NCI-H345 (cell line): ENCODE measurements at regions not wholly inside any gene's neighbourhood (a gene's known extent, or its start where the extent isn't known, plus 50 kb on each side); places are given as distances from the start of the nearest gene placed in this dataset.

Experiments
- DNase-seq: peaks from one replicate; lab custom pipeline; 2025; lab: John Stamatoyannopoulos, UW

DNA sequence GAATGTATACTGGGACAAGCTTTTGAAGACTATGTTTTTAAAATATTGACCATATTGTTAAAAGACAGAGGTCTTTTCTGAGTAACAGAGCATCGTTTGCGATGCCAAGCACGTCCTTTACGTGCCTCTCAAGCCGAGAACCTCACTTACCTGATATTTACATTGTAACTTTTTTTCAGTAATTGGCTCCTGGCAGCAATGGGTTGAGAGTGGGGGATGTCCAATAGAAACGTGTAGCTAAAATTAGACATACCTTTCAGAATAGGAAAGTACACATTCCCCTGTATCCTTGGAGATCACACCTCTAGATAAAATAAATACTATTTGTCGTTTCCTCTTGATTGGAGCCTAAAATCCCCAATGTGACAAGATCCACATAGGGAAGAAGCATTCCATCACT lies 222.2 kb upstream of the RGS6 start:
- DNase-seq, result no peak

DNA sequence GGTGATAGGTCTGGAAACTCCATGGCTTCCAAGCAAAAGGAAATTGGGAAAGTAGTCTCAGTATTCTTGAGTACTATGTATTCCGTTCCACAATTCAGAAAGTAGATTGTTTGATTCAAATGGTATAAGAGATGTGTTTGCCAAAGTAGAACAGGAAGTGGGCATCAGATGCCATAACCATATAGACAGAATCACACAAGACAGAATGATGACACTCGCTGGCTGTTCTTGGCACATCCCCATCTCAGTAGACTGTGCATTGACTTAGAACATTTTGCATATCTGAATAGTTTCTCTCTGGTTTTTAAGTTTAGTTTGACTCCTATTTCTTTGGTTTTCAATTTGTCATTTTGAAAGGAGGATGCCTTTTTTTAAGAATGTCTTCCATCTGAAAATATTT lies 221.1 kb upstream of the RGS6 start:
- DNase-seq, result no peak

DNA sequence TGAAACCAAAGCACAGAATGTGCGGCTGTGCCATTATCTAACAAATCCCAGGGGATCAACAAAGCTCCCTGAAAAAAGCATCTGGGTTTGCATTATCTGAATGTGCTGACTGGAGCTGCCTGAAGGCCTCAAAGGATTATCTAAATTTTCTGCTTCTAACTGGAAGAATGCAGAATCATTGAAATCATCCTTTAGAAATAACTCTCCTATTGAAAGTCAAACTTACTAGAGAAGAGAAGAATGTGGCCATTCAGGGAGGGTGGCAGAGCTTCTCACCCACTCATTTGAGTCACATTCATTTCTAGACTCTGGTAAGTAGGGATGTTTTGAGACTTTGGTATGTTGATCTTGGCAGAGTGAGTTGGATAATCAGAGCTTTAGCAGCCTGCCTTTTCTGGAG lies 220.6 kb upstream of the RGS6 start:
- DNase-seq, result no peak

DNA sequence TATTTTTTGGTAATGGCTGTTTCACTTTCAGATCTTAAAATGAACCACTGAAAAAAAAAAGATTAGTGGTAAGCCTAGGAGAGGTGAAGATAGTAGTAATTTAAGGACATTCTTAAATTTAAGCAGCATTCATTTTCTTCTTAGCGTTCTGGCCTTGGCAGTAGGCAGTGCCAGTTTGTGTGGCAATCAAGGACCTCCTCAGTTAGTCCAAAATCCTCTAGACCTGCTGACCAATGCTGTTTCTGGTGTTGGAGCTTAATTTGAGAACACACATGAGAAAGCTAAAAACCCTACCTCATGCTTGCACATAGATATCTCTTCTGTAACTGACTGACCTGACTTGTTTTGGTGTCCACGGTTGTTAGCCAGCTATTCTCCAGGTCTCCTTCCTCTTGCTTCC lies 219.8 kb upstream of the RGS6 start:
- no peak for DNase-seq

DNA sequence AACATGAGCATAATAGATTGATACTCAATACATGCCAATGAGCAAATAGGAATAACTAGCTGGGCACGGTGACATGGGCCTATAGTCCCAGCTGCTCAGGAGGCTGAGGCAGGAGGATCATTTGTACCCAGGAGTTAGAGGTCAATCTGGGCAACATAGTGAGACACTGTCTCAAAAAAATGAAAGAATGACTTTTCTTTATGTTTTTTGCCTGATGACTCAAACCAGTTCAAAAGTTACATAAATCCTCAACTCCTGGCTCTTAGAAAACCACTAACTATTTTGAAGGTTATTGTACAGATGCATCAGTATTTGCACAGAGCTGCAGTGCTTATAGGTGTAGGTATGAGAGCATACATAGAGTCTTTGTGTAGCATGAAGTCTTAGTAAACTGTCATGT lies 219.2 kb upstream of the RGS6 start:
- DNase-seq, result no peak

DNA sequence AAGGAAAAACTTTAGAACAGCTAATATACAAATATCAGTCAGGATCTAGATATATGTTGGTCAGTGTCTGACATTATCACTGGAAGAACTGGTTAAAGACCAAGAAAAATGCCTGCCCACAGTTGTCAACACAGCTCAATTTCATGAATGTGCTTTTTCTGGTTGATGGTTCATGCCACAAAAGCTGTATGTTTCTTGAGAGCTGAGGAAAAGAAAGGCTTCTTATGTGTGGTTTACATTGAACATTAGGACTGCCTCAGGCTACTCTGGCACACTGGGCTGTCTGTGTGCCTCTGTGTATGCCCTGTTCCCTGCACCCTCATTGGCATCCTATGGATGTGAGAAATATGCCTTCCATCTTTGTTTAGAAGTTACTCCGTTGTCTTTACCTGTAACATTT lies 218.8 kb upstream of the RGS6 start:
- no peak for DNase-seq

DNA sequence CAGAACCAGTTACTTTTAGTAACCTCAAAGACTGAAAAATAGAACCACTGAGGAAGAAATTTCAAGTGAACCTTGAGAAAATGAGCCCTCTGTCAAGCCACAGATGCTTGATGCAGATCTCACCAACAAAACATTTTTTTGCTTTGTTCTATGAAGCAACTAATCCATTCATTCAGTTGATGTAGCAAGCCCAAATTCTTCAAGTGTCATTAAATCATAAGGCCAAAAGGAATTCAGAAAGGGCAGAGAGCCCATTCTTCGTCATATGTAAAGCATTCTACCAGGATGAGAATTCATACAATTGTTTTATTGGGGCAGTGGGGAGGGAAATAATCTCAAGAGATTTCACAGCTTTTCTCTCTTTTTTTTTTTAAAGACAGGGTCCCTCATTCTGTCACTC lies 218.0 kb upstream of the RGS6 start:
- DNase-seq, result no peak

DNA sequence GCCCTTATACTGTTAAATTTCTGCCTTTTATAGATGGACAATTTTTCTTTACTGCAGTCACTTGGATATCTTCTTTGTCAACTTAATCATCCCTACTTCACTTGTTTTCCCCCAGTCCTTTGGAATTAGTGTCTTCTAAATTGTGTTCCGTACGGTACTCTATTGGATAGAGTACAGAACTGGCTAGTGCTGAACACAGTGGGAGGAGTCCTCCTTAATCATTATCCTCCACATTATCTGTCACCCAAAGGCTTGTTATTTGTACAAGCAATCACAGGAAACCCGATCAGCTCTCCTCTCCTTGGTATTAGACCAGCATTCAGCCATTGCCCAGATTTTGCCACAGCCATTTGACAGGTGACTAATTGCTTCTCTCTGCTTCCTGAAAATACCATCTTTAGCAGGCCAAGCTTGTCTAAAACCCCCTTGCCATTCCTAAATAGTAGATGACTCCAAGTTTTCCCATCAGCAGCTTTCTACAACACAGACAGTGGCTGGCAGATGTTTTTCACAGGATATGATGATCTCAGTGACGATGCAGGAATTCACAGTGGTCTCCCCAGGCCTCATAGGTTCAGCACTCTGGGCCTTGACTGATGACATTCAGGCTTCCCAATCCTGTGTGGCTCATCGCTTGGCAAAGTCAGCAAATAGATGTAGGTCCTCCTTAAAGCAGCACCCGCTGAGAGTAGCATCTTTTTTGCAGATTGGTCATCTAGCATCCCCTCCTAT lies 216.0 kb upstream of the RGS6 start:
- no peak for DNase-seq

DNA sequence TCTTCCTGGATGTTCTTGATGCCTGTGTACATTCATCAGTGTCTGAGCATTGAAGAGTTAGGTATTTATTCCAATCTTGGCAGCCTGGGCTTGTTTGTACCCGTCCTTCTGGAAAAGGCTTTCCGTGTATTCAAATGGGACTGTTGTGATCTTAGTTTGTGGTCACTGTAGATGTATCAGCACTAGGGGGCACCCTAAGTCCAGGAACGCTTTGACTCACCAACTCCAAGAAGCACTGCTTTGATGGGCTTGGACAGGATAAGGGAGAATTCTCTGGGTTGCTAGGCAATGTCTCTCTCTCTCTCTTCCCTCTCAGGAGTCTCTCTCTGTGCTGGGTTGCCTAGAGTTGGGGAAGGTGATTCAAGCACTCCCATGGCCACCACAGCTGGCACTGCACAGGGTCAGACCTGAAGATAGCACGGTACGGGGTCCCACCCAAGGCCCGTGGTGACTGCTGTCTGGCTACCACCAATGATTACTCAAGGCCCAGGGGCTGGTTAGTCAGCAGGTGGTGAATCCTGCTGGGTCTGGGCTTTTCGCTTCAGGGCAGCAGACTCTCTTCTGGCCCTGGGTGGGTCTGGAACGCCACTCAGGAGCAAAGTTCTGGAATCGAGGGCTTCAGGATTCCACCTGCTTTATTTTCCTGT lies 211.1 kb upstream of the RGS6 start:
- DNase-seq, result peak; percentile 12

DNA sequence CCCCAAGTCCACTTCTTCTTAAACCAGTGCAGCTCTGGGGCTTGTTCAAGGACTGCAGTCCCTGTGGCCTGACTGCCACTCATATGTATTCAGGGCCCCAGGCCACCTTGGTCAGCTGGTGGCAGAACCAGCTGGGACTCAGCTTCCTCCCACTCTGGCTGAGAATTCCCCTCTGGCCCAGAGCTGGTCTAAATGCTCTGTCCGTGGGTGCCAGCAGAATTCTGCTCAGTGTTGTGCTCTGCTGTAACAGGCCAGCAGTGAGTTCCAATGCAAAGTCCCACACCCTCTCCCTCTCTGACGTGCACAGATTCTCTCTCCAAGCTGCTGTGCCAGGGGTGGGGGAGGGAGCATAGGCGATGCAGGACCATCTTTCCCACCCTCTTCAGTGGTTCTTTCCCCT lies 210.4 kb upstream of the RGS6 start:
- DNase-seq, result no peak

DNA sequence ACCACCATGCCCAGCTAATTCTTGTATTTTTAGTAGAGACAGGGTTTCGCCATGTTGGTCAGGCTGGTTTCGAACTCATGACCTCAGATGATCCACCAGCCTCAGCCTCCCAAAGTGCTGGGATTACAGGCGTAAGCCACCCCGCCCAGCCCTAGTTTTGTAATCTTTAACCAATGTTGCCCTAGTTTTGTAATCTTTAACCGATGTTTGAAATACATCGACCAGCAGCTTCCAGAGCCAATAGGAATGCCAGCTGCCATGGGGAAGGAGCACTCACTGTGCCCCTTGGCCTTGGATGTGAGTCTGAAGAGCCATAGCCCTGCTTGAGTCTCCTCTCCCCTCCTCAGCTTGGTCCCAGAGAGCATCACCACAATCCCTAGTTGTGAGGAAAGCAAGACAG lies 209.3 kb upstream of the RGS6 start:
- no peak for DNase-seq

DNA sequence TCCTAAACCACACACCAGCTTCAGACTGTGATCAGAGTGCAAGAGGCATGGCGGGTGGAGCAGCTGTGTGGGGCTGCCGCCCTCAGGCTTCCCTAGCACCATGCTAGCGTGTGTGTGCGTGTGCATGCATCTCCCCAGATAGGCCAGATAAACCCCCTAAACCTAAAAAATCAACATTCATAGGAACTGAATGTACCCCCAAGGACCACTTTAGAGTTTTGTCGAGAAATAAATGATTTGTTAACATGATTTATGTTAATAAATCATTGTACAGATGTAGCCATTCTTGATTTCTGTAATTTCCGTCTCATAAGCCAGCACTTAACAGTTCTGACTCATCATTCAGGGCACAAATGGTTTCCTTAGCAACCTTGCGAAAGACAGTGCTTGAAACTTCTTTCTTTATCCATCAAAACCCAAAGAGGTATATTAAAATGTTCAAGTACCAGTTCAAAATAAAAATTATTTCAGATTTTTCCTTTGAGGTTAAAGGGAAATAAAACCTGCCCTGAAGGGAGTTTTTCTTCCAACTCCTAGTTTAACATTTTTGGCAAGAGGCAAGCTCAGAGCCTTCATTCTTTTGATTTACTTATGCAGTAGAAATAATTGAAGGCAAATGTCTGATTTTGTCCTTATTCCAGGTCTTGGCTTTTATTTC lies 206.2 kb upstream of the RGS6 start:
- DNase-seq, result no peak

DNA sequence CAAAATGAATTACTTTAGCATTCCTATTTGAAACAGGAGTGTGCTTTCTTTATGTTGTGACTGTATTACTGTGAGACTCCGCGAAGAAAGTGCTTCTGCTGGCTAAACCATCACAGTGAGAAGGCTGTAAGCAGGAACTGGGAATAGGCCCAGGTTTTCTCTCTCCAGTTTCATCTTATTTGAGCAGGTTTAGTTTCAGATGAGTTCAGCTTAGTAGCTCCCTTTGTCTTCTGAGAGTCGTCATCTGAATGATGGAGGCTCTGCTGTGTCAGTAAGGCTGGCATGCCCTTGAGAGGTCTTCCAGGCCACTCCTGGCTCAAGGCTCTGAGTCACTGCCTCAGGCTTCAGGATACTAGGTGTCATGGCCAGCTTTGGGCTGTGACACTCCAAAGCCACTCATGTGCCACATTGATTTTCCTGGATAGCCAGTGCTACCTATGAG lies 205.6 kb upstream of the RGS6 start:
- no peak for DNase-seq

DNA sequence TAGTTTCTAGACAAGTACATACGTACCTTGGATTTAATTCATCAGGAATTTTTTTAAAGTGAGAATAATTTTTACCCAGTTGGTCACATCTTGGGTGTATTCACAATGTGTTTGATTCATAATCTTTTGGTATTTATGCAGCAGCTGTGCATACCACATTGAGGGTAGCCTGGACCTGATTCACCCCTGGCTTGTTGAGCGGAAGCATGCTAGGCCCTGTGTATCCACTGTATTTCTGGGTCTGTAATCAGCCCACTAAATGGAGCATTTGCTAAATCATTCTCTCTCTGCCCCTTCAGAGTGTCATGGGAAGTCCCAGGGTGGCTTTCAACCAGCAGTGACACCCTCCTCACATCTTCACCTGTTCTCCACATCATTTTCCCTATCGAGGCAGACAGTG lies 203.8 kb upstream of the RGS6 start:
- DNase-seq, result no peak

DNA sequence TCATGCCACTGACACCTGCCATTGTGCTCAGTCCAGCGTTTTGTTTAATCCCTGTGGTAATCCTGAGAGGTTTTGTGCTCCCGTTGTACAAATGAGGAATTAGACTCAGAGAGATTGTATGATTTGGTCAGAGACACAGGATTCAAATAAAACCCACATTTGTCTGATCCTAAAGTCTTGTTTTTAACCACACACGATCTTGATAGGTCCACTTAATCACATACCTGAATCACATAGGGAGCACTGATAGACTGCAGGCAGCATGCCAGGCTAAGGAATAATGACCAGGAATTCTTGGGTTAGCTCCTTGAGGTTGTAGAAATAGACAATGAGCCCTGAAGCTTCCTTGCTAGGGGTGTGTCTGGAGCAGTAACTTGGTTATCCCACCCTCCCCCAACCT lies 202.6 kb upstream of the RGS6 start:
- no peak for DNase-seq

DNA sequence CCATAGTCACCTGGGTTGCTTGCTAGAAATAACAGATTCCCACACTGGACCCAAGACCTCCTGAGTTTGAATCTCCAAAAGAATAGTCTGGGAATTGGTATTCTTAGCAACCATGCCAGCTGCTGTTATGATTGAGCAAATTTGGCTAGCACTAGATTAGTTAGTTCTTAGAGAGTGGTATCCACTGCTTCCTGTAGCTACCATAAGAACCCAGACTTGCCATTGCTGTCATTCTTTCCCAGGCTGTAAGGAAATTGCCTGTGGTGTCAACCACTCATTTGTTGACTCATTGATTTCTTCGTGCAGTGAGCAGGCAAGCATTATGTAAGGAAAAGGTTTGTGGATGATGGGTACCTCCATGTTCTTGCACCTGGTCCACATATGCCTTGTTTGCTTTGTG lies 201.8 kb upstream of the RGS6 start:
- DNase-seq, result no peak

DNA sequence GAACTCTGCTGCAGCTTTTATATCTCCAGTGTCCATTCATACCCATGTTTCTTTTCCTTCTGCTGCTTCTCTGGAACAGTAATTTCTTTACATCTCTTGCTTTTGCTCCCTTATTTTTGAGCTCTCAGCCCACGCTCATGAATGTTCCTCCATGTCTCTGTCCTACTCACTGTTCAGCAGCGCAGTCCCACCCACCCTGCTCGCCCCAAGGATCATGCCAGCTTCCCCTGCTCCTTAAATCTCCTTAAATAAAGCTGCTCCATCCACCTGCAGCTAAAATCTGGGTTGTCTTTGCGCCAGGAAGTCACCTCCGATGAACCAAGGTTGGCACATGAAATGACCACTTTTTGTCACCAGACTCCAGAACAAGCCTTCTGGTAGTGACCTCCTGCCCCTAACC lies 201.1 kb upstream of the RGS6 start:
- no peak for DNase-seq

DNA sequence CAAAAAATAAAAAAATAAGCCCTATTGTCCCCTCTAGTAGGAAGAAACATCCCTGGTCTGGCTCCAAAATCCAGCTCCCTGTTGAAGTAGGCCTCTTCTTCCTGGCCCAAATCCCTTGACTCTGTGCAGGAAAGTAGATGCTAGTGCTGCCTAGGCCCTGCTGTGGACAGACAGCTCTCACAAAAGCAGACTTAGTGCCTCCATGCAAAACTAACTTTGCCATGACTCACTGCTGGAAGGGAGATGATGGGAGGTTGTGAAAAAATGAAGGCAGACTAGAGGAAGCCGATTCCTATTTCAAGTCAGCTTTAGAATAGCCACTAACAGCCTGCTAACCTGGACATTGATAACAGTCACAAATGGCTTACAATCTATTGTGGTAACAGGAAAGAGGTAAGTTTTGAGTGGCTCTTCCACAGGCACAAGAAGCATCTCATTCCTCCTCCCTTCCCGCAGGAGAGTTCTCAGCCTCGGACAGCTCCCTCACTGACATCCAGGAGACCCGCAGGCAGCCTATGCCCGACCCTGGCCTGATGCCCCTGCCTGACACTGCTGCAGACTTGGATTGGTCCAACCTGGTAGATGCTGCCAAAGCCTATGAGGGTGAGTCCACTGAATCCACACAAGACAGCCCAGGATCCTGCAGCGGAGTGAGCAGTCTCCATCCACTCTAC lies 198.9 kb upstream of the RGS6 start:
- DNase-seq, result no peak

DNA sequence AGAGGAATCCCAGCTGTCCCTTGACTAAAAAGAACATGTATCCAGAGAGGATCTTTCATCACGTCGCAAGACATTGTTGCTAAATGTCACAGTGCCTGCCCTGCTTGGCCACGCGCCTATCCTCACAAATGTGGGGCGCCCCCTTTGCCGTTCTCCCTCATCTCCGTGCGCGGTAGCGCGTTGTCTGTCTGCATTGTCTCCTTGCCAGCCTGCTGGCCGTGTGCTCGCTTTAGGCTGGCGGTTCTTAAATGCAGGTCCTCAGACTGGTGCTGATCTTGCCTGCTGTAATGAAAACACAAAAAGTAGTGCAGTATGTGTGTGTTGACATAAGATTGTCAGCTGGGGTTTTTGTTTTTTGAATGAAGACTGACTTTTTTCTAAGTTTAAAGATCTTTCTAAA lies 198.2 kb upstream of the RGS6 start:
- no peak for DNase-seq

DNA sequence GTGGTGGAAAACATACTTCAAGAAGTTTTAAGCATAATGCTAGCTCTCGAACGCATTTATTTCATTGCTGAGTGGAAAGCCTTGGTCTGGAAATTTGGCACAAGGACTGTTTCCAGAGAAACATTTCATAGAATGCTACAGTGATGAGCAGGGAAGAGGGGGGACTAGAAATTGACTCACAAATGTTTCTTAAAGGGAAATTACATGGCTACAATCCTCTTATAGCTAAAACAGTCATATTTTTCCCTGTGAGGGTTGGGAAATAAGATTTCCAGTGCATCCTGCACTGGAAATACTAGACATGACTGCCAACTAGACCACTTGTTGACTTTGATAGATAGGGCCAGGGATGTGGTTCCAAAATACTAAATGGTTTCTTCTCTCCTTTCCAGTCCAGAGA lies 197.3 kb upstream of the RGS6 start:
- DNase-seq, result no peak

DNA sequence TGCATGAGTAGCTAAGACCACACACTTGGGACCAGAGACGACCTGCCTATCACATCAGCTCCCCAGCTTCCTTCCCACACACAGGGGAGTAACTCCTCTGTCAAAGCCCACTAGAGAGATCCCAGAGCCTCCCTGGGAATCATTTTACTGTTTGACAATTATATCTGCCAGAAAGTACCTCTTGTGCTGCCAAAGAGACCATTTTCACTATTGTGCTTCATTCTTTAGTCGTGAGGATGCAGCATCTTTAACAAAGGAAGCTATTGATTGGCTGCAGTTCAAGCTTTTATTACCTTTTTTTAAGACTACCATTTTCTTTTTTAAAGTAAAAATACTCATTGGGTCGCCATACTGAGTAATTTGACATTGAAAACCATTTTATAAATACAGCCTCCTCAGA lies 194.5 kb upstream of the RGS6 start:
- DNase-seq, result peak; percentile 15

DNA sequence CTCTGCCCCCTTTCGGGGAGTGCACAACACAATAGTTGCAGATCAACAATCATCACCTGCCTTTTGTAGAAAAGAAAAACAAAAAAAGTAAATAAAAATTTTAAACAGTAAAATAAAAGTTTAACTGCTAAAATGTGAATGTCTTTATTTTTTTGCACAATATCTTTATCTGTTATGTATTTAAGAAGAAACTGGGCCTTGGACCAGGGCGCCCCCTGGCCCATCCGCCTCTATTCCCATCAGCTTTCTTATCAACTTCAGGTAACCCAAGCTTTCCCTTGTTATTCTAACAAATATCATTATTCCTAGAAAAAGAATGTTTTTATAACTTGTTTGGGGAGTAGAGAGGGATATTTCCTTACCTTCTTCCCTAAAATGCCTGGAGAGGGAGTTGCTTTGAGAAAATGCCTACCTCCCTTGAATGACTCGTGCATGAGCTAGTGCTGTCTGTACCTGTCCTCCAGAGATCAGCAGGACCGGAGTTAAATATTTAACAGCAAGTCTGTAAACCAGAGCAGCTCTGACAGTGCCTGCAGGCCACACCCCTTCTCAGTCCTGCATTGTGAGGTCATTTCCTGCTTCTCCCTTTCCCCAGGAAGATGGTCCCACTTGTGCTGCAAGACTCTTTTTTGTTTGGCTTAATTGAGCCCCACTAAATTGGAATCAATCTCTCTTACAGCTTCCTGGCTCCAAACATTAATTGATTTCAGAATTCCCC lies 192.8 kb upstream of the RGS6 start:
- no peak for DNase-seq
